Heart left ventricle (tissue), 16 donors: ENCODE measurements at regions not wholly inside any gene's neighbourhood (a gene's known extent, or its start where the extent isn't known, plus 50 kb on each side); places are given as distances from the start of the nearest gene placed in this dataset.

Experiments used
- ATAC-seq, 4 donors: fragments of 200-7000 bp; cut with Tn5 transposase; one replicate each; pipeline ENCODE4 v1.9.1; 2020 to 2022; ENCODE audit warnings: moderate library complexity in 4 of 4, mild to moderate bottlenecking in 3 of 4, moderate number of reproducible peaks in 1 of 4
- DNase-seq, 5 donors: peaks; one replicate each; pipeline ENCODE4 v3.0.0-alpha.2; 2020
- H3K27ac ChIP-seq, 12 donors: fragments of 200-600 bp; sonication (generic) in 4 of 12; one replicate each; pipeline versions ENCODE4 v1.5.0 to v1.8.0; 2016 to 2022; ENCODE audit warnings: mild to moderate bottlenecking in 2 of 12
- H3K27me3 ChIP-seq, 9 donors: fragments of 200-600 bp; sonication (generic) in 2 of 9; one replicate each; pipeline versions ENCODE4 v1.5.1 to v1.8.0; 2016 to 2022; ENCODE audit warnings: mild to moderate bottlenecking in 3 of 9
- H3K36me3 ChIP-seq, 9 donors: fragments of 200-600 bp; sonication (generic) in 2 of 9; one replicate each; pipeline versions ENCODE4 v1.5.0 to v1.8.0; 2018 to 2022; ENCODE audit warnings: mild to moderate bottlenecking in 2 of 9
- H3K4me1 ChIP-seq, 12 donors: fragments of 200-600 bp; sonication (generic) in 4 of 12; one replicate each; pipeline versions ENCODE4 v1.5.0 to v1.8.0; 2016 to 2022; ENCODE audit warnings: mild to moderate bottlenecking in 3 of 12
- H3K4me3 ChIP-seq, 12 donors: fragments of 200-600 bp; sonication (generic) in 4 of 12; one replicate each; pipeline versions ENCODE4 v1.5.0 to v1.8.0; 2017 to 2022; ENCODE audit warnings: mild to moderate bottlenecking in 9 of 12, moderate library complexity in 4 of 12
- H3K9me3 ChIP-seq, 12 donors: fragments of 200-600 bp; sonication (generic) in 4 of 12; one replicate each; pipeline versions ENCODE4 v1.5.0 to v1.8.0; 2016 to 2022; ENCODE audit warnings: mild to moderate bottlenecking in 1 of 12
- POLR2A ChIP-seq, 2 donors: fragments of 450-650 bp; IDR thresholded peaks; one replicate each; pipeline ENCODE4 v1.6.1; 2017; ENCODE audit warnings: antibody characterized with exemption in 2 of 2, mild to moderate bottlenecking in 2 of 2, moderate library complexity in 2 of 2
- WGBS, 4 donors: extraction: QIAGEN DNeasy Blood & Tissue Kit in 2 of 4; methylation state at CpG; one replicate each; pipeline versions ENCODE4 v1.1.5 to v1.1.7; 2013 to 2018; 5-methylcytosine and 5-hydroxymethylcytosine counted together
- intact Hi-C, 10 donors: fragments of 100-400 bp; cut with DNase I; formaldehyde crosslinking; loops; one replicate each; pipeline versions ENCODE4 v1.11.1 to v1.14.2; 2022
- TF ChIP-seq, protein P1 (sequence below), 12 donors: fragments of 200-600 bp; sonication (generic) in 4 of 12; IDR thresholded peaks; one replicate each; pipeline versions ENCODE4 v1.5.0 to v1.8.0; 2018 to 2022; ENCODE audit warnings: antibody characterized with exemption in 12 of 12, mild to moderate bottlenecking in 5 of 12
- donor health status: ischemic (EF 13 %, LVEDD 7.1; RV severe dilation, severe dysfunction).
- donor health status: healthy with polysubstance abuse.
- donor health status: DM: no; HTN: yes; CAD: no.
- donor health status: DM: no; HTN: no; CAD: no.
- donor health status: ischemic (EF 25% LVEDD 6.9; RV normal size, moderate dysfunction).
- donor health status: ischemic (EF 25% LVEDD 5.7; RV mildly dilated, moderate dysfunction).
- donor health status: healthy.
- donor health status: DM: yes; HTN: yes; CAD: no.
- donor health status: ischemic (EF 35%, LVEDD 5.7; RV mildly dilated, moderate dysfunction).
- donor health status: nonischemic (EF 11% LVEDD 7.7; RV severe dilation, severe dysfunction).
- donor health status: DM: yes; HTN: yes; CAD: no.
- donor health status: PGD.
- donor health status: ischemic (EF 29% LVEDD 5.4; RV normal size, mild dysfunction).
- donor health status: nonischemic (EF 23%, LVEDD 6.1; RV moderate dilation, normal function).

- H3K27me3 ChIP-seq = peaks cover 0 to 42% (median 2%) of the 10 kb centered on the region in 9 donors
- H3K27ac ChIP-seq = no peak overlapping the region
- no peak overlapping the region for H3K4me3 ChIP-seq
- ATAC-seq (no peak), DNase-seq (no peak)
- intact Hi-C loops = no loop called here
- TF ChIP-seq POLR2A (IDR thresholded peaks at IDR 0.05) = no peak
- TF ChIP-seq, protein P1, sequence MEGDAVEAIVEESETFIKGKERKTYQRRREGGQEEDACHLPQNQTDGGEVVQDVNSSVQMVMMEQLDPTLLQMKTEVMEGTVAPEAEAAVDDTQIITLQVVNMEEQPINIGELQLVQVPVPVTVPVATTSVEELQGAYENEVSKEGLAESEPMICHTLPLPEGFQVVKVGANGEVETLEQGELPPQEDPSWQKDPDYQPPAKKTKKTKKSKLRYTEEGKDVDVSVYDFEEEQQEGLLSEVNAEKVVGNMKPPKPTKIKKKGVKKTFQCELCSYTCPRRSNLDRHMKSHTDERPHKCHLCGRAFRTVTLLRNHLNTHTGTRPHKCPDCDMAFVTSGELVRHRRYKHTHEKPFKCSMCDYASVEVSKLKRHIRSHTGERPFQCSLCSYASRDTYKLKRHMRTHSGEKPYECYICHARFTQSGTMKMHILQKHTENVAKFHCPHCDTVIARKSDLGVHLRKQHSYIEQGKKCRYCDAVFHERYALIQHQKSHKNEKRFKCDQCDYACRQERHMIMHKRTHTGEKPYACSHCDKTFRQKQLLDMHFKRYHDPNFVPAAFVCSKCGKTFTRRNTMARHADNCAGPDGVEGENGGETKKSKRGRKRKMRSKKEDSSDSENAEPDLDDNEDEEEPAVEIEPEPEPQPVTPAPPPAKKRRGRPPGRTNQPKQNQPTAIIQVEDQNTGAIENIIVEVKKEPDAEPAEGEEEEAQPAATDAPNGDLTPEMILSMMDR (IDR thresholded peaks at IDR 0.05) = no peak
- no peaks in the 10 kb centered on the region for H3K36me3 ChIP-seq
- 78 to 90% (median 88%) methylated on average over 3 of the region's 3 CpGs for WGBS, 4 donors
- no peaks in the 10 kb centered on the region for H3K4me1 ChIP-seq
- H3K9me3 ChIP-seq = no peaks in the 10 kb centered on the region
Measured at GRCh38 chr17:5635949-5636348, 51.6 kb upstream of the NLRP1 start.

DNA sequence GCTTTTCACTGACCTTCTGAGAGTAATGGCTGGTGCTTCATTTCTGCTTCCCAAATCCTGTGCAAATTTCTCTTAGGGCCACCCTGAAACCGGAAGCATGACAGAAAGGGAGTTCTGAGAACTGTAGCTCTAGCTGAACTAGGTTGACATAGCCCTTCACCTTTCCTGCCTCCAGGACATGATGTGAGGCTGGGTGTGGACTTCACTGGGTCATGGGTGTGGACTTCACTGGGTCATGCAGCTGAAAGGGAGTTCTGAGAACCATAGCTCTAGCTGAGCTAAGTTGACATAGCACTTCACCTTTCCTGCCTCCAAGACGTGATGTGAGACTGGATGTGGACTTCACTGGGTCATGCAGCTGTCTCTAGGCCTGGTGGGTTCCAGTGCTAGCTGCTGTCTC lies 54.3 kb upstream of the NLRP1 start:
- intact Hi-C loops = no loop called here
- TF ChIP-seq, protein P1 (IDR thresholded peaks at IDR 0.05) = no peak
- TF ChIP-seq POLR2A (IDR thresholded peaks at IDR 0.05) = no peak
- H3K4me3 ChIP-seq = no peak overlapping the region
- DNase-seq (no peak), ATAC-seq (no peak)
- no peak overlapping the region for H3K27ac ChIP-seq
- no peaks in the 10 kb centered on the region for H3K4me1 ChIP-seq
- 48 to 90% (median 55%) methylated on average over 1 to 2 of the region's 2 CpGs for WGBS, 4 donors
- H3K36me3 ChIP-seq = no peaks in the 10 kb centered on the region
- peaks cover 0 to 40% (median 2%) of the 10 kb centered on the region in 9 donors for H3K27me3 ChIP-seq
- H3K9me3 ChIP-seq = no peaks in the 10 kb centered on the region

GRCh38 chr17:5640726-5641125 lies 56.4 kb upstream of the NLRP1 start:
- H3K27ac ChIP-seq = no peak overlapping the region
- peaks cover 0 to 29% (median 0%) of the 10 kb centered on the region in 9 donors for H3K27me3 ChIP-seq
- DNase-seq (no peak), ATAC-seq (no peak)
- H3K4me3 ChIP-seq = no peak overlapping the region
- H3K4me1 ChIP-seq = no peaks in the 10 kb centered on the region
- intact Hi-C loops = loop anchor here in 1 of 10 donors (5.0 kb wide), 1 partner anchor 47 kb away; no protein-coding TSS in a partner anchor
- H3K36me3 ChIP-seq = no peaks in the 10 kb centered on the region
- no peaks in the 10 kb centered on the region for H3K9me3 ChIP-seq
- TF ChIP-seq, protein P1 (IDR thresholded peaks at IDR 0.05) = no peak
- TF ChIP-seq POLR2A (IDR thresholded peaks at IDR 0.05) = no peak
- 78 to 86% (median 81%) methylated on average over 2 of the region's 2 CpGs for WGBS, 4 donors

- Histone ChIP-seq H3K4me1 (no peaks in the 10 kb centered on the region), H3K27me3 (peaks cover 0 to 19% (median 0%) of the 10 kb centered on the region in 9 donors), H3K9me3 (no peaks in the 10 kb centered on the region), H3K4me3 (no peak overlapping the region), H3K36me3 (no peaks in the 10 kb centered on the region), H3K27ac (no peak overlapping the region)
- DNase-seq (no peak), ATAC-seq (no peak)
- 86 to 91% (median 91%) methylated on average over 4 of the region's 4 CpGs for WGBS, 4 donors
- no peak for TF ChIP-seq POLR2A (IDR thresholded peaks at IDR 0.05)
- intact Hi-C loops = loop anchor here in 1 of 10 donors (5.0 kb wide), 1 partner anchor 45 kb away; no protein-coding TSS in a partner anchor
Measured at GRCh38 chr17:5642752-5643151, 58.4 kb upstream of the NLRP1 start.

GRCh38 chr17:5644065-5644464 lies 59.8 kb upstream of the NLRP1 start:
- 50 to 75% (median 65%) methylated on average over 3 of the region's 3 CpGs for WGBS, 4 donors
- ATAC-seq = no peak

More at GRCh38 chr17:5644065-5644464, 59.8 kb upstream of the NLRP1 start:
- H3K27me3 ChIP-seq = peaks cover 0 to 27% (median 0%) of the 10 kb centered on the region in 9 donors
- H3K36me3 ChIP-seq = no peaks in the 10 kb centered on the region
- no peak overlapping the region for H3K4me3 ChIP-seq
- H3K27ac ChIP-seq = no peak overlapping the region
- no peaks in the 10 kb centered on the region for H3K9me3 ChIP-seq
- intact Hi-C loops = loop anchor here in 1 of 10 donors (5.0 kb wide), 1 partner anchor 43 kb away; no protein-coding TSS in a partner anchor
- DNase-seq = no peak
- no peaks in the 10 kb centered on the region for H3K4me1 ChIP-seq
- TF ChIP-seq, protein P1 (IDR thresholded peaks at IDR 0.05) = no peak
- TF ChIP-seq POLR2A (IDR thresholded peaks at IDR 0.05) = no peak
